SU-DHL-6 (cell line): ENCODE measurements at regions not wholly inside any gene's neighbourhood (a gene's known extent, or its start where the extent isn't known, plus 50 kb on each side); places are given as distances from the start of the nearest gene placed in this dataset.
"Not testable (repeated sequence)": the region's sequence is repeated elsewhere in the genome, so short reads cannot be mapped to it uniquely, and the experiment has no call there.

ENCODE experiments used
- EZH2phosphoT487 ChIP-seq: fragments of 200-600 bp; sonication (generic), shearing (Covaris generic); conservative IDR thresholded peaks from 2 replicates; pipeline ENCODE4 v1.6.1; 2018; ENCODE audit warnings: mild to moderate bottlenecking, antibody characterized with exemption, low read length, moderate library complexity, mixed read lengths
- TF ChIP-seq, protein P1 (sequence below): fragments of 200-600 bp; sonication (generic); IDR thresholded peaks from one replicate; pipeline ENCODE4 v1.5.1; 2017; ENCODE audit warnings: antibody characterized with exemption, mild to moderate bottlenecking, low read length, moderate library complexity; ENCODE audit not compliant: insufficient read depth, poor library complexity, severe bottlenecking

DNA sequence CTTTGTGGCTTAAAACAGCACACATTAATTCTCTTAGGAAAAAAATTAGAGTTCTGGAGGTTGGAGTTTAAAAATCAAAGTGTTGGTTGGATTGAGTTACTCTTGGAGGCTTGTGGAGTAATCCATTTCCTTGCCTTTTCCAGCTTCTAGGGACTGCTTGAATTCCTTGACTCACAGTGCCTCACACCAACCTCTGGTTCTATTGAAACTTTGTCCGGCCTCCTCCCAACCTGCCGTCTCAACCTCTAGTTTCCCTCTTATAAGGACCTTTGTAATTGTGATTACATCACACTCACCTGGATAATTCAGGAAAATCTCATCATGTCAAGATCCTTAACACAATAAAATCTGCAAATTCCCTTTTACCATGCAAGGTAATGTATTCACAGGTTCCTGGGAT is 764.2 kb upstream of the CDH18 start:
- TF ChIP-seq, protein P1, sequence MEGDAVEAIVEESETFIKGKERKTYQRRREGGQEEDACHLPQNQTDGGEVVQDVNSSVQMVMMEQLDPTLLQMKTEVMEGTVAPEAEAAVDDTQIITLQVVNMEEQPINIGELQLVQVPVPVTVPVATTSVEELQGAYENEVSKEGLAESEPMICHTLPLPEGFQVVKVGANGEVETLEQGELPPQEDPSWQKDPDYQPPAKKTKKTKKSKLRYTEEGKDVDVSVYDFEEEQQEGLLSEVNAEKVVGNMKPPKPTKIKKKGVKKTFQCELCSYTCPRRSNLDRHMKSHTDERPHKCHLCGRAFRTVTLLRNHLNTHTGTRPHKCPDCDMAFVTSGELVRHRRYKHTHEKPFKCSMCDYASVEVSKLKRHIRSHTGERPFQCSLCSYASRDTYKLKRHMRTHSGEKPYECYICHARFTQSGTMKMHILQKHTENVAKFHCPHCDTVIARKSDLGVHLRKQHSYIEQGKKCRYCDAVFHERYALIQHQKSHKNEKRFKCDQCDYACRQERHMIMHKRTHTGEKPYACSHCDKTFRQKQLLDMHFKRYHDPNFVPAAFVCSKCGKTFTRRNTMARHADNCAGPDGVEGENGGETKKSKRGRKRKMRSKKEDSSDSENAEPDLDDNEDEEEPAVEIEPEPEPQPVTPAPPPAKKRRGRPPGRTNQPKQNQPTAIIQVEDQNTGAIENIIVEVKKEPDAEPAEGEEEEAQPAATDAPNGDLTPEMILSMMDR, result not testable (repeated sequence)
- not testable (repeated sequence) for TF ChIP-seq EZH2phosphoT487
